ENCODE measurements at regions not wholly inside any gene's neighbourhood (a gene's known extent, or its start where the extent isn't known, plus 50 kb on each side); places are given as distances from the start of the nearest gene placed in this dataset.
A peak's percentile ranks its signal among the peaks of the same experiment; 100 is the strongest.
"Not testable (repeated sequence)": the region's sequence is repeated elsewhere in the genome, so short reads cannot be mapped to it uniquely, and the experiment has no call there.

GRCh38 chr14:51446771-51447170 is 204.9 kb upstream of the FRMD6 start:
- no peak for DNase-seq (ENCODE audit: low spot score)

GRCh38 chr14:51447411-51447810 is 204.3 kb upstream of the FRMD6 start:
- no peak for DNase-seq (ENCODE audit: low spot score)

GRCh38 chr14:51448831-51449670 is 202.7 kb upstream of the FRMD6 start:
- no peak for DNase-seq (ENCODE audit: low spot score)

GRCh38 chr14:51449681-51450080 is 202.0 kb upstream of the FRMD6 start:
- no peak for DNase-seq (ENCODE audit: low spot score)

- no peak for DNase-seq (ENCODE audit: low spot score)
Measured at GRCh38 chr14:51451561-51451960, 200.1 kb upstream of the FRMD6 start.

- peak; percentile 45 for DNase-seq (ENCODE audit: low spot score)
Measured at GRCh38 chr14:51453869-51454268, 197.8 kb upstream of the FRMD6 start.

- DNase-seq (ENCODE audit: low spot score) = no peak
Measured at GRCh38 chr14:51454351-51454750, 197.4 kb upstream of the FRMD6 start.

GRCh38 chr14:51455041-51455835 is 196.5 kb upstream of the FRMD6 start:
- no peak for DNase-seq (ENCODE audit: low spot score)

- DNase-seq (ENCODE audit: low spot score) = no peak
Measured at GRCh38 chr14:51457843-51458562, 193.7 kb upstream of the FRMD6 start.

GRCh38 chr14:51458563-51458955 is 193.2 kb upstream of the FRMD6 start:
- DNase-seq (ENCODE audit: low spot score) = no peak

- DNase-seq (ENCODE audit: low spot score) = no peak
Measured at GRCh38 chr14:51460011-51460410, 191.7 kb upstream of the FRMD6 start.

- no peak for DNase-seq (ENCODE audit: low spot score)
Measured at GRCh38 chr14:51462182-51462581, 189.5 kb upstream of the FRMD6 start.

GRCh38 chr14:51462706-51463105 is 189.0 kb upstream of the FRMD6 start:
- DNase-seq (ENCODE audit: low spot score) = no peak

GRCh38 chr14:51463461-51463860 is 188.2 kb upstream of the FRMD6 start:
- DNase-seq (ENCODE audit: low spot score) = no peak

- DNase-seq (ENCODE audit: low spot score) = no peak
Measured at GRCh38 chr14:51464411-51464810, 187.3 kb upstream of the FRMD6 start.

- DNase-seq (ENCODE audit: low spot score) = no peak
Measured at GRCh38 chr14:51465486-51465885, 186.2 kb upstream of the FRMD6 start.

GRCh38 chr14:51467392-51467791 is 184.3 kb upstream of the FRMD6 start:
- not testable (repeated sequence) for DNase-seq (ENCODE audit: low spot score)

GRCh38 chr14:51468523-51468922 is 183.2 kb upstream of the FRMD6 start:
- no peak for DNase-seq (ENCODE audit: low spot score)

- DNase-seq (ENCODE audit: low spot score) = no peak
Measured at GRCh38 chr14:51472881-51473280, 178.8 kb upstream of the FRMD6 start.

GRCh38 chr14:51473351-51473750 is 178.4 kb upstream of the FRMD6 start:
- DNase-seq (ENCODE audit: low spot score) = no peak

- DNase-seq (ENCODE audit: low spot score) = no peak
Measured at GRCh38 chr14:51473808-51474565, 177.7 kb upstream of the FRMD6 start.

- DNase-seq (ENCODE audit: low spot score) = no peak
Measured at GRCh38 chr14:51474854-51475253, 176.9 kb upstream of the FRMD6 start.

Data from COLO829 (cell line).